Ectodermal cell (in vitro differentiated cells): ENCODE measurements at regions not wholly inside any gene's neighbourhood (a gene's known extent, or its start where the extent isn't known, plus 50 kb on each side); places are given as distances from the start of the nearest gene placed in this dataset.

Experiments
- H3K27ac ChIP-seq: 2 replicates; pipeline ENCODE4 v1.7.0; 2013; ENCODE audit warnings: mild to moderate bottlenecking, low read depth, low read length; ENCODE audit not compliant: insufficient read depth, poor library complexity, severe bottlenecking
- H3K27me3 ChIP-seq: 2 replicates; pipeline ENCODE4 v1.7.0; 2013; ENCODE audit warnings: mild to moderate bottlenecking, low read length; ENCODE audit not compliant: insufficient read depth, control insufficient read depth, poor library complexity, severe bottlenecking
- H3K36me3 ChIP-seq: one replicate; pipeline ENCODE4 v1.7.0; 2013; ENCODE audit warnings: low read length; ENCODE audit not compliant: control insufficient read depth, insufficient read depth
- H3K4me1 ChIP-seq: one replicate; pipeline ENCODE4 v1.7.0; 2013; ENCODE audit warnings: low read length; ENCODE audit not compliant: control insufficient read depth, insufficient read depth
- H3K4me3 ChIP-seq: 2 replicates; pipeline ENCODE4 v1.7.0; 2013; ENCODE audit warnings: low read depth, low read length, control low read depth; ENCODE audit not compliant: insufficient read depth
- H3K9me3 ChIP-seq: 2 replicates; pipeline ENCODE4 v1.7.0; 2013; ENCODE audit warnings: mild to moderate bottlenecking, low read length, moderate library complexity; ENCODE audit not compliant: control insufficient read depth
- WGBS, 2 experiments: methylation state at CpG; one replicate each; pipeline ENCODE4 v1.1.7; 2013; ENCODE audit warnings: missing lambda C conversion rate in 2 of 2; 5-methylcytosine and 5-hydroxymethylcytosine counted together

- Histone ChIP-seq H3K9me3 (no peaks in the 10 kb centered on the region), H3K4me1 (no peaks in the 10 kb centered on the region), H3K36me3 (no peaks in the 10 kb centered on the region), H3K4me3 (no peak overlapping the region), H3K27ac (no peak overlapping the region), H3K27me3 (no peaks in the 10 kb centered on the region)
- WGBS, 2 experiments, result 83 to 89% methylated on average over 2 of the region's 3 CpGs
These were observed 860.1 kb upstream of the INTU start for GRCh38 chr4:126772662-126773061.

- Histone ChIP-seq H3K27ac (no peak overlapping the region), H3K36me3 (no peaks in the 10 kb centered on the region), H3K4me1 (no peaks in the 10 kb centered on the region), H3K4me3 (no peak overlapping the region), H3K9me3 (no peaks in the 10 kb centered on the region), H3K27me3 (no peaks in the 10 kb centered on the region)
- 93 to 96% methylated on average over 4 to 5 of the region's 5 CpGs for WGBS, 2 experiments
These were observed 857.2 kb upstream of the INTU start for GRCh38 chr4:126775485-126776106.

- Histone ChIP-seq H3K27ac (no peak overlapping the region), H3K4me1 (no peaks in the 10 kb centered on the region), H3K4me3 (no peak overlapping the region), H3K9me3 (no peaks in the 10 kb centered on the region), H3K36me3 (no peaks in the 10 kb centered on the region), H3K27me3 (no peaks in the 10 kb centered on the region)
- 62 to 68% methylated on average over 5 of the region's 5 CpGs for WGBS, 2 experiments
These were observed 856.4 kb upstream of the INTU start for GRCh38 chr4:126776361-126776760.

GRCh38 chr4:126777649-126778048 is 855.1 kb upstream of the INTU start:
- H3K4me3 ChIP-seq, result no peak overlapping the region
- 100% methylated on average over 1 of the region's 1 CpG; no CpG with 5 or more reads in 1 of the 2 experiments for WGBS, 2 experiments
- H3K27me3 ChIP-seq, result no peaks in the 10 kb centered on the region
- no peaks in the 10 kb centered on the region for H3K36me3 ChIP-seq
- no peaks in the 10 kb centered on the region for H3K9me3 ChIP-seq
- H3K4me1 ChIP-seq, result no peaks in the 10 kb centered on the region
- H3K27ac ChIP-seq, result no peak overlapping the region

GRCh38 chr4:126778348-126778747 is 854.4 kb upstream of the INTU start:
- H3K36me3 ChIP-seq, result no peaks in the 10 kb centered on the region
- H3K27ac ChIP-seq, result no peak overlapping the region
- H3K9me3 ChIP-seq, result no peaks in the 10 kb centered on the region
- H3K4me1 ChIP-seq, result no peaks in the 10 kb centered on the region
- H3K4me3 ChIP-seq, result no peak overlapping the region
- H3K27me3 ChIP-seq, result no peaks in the 10 kb centered on the region
- WGBS, 2 experiments, result 87 to 88% methylated on average over 3 of the region's 3 CpGs

GRCh38 chr4:126779001-126779400 is 853.8 kb upstream of the INTU start:
- no peaks in the 10 kb centered on the region for H3K4me1 ChIP-seq
- WGBS, 2 experiments, result 99 to 100% methylated on average over 4 of the region's 4 CpGs
- no peaks in the 10 kb centered on the region for H3K9me3 ChIP-seq
- H3K36me3 ChIP-seq, result no peaks in the 10 kb centered on the region
- no peak overlapping the region for H3K4me3 ChIP-seq
- no peak overlapping the region for H3K27ac ChIP-seq
- H3K27me3 ChIP-seq, result no peaks in the 10 kb centered on the region

GRCh38 chr4:126779436-126780166 is 853.2 kb upstream of the INTU start:
- Histone ChIP-seq H3K9me3 (no peaks in the 10 kb centered on the region), H3K4me3 (no peak overlapping the region), H3K27me3 (no peaks in the 10 kb centered on the region), H3K27ac (no peak overlapping the region), H3K4me1 (no peaks in the 10 kb centered on the region), H3K36me3 (no peaks in the 10 kb centered on the region)
- whole genome bisulfite sequencing, 2 experiments, result 94% methylated on average over 22 of the region's 22 CpGs

GRCh38 chr4:126783191-126783590 is 849.6 kb upstream of the INTU start:
- Histone ChIP-seq H3K27ac (no peak overlapping the region), H3K4me3 (no peak overlapping the region), H3K4me1 (no peaks in the 10 kb centered on the region), H3K36me3 (no peaks in the 10 kb centered on the region), H3K27me3 (no peaks in the 10 kb centered on the region), H3K9me3 (no peaks in the 10 kb centered on the region)
- 100% methylated on average over 1 of the region's 2 CpGs for WGBS, 2 experiments

- Histone ChIP-seq H3K27ac (no peak overlapping the region), H3K4me1 (no peaks in the 10 kb centered on the region), H3K27me3 (no peaks in the 10 kb centered on the region), H3K4me3 (no peak overlapping the region), H3K36me3 (no peaks in the 10 kb centered on the region), H3K9me3 (no peaks in the 10 kb centered on the region)
- WGBS, 2 experiments, result 80 to 94% methylated on average over 1 to 2 of the region's 2 CpGs
These were observed 847.7 kb upstream of the INTU start for GRCh38 chr4:126784966-126785580.

GRCh38 chr4:126790633-126791032 is 842.1 kb upstream of the INTU start:
- 88 to 95% methylated on average over 1 of the region's 1 CpG for WGBS, 2 experiments
- no peaks in the 10 kb centered on the region for H3K36me3 ChIP-seq
- H3K4me3 ChIP-seq, result no peak overlapping the region
- no peak overlapping the region for H3K27ac ChIP-seq
- no peaks in the 10 kb centered on the region for H3K9me3 ChIP-seq
- H3K4me1 ChIP-seq, result no peaks in the 10 kb centered on the region
- H3K27me3 ChIP-seq, result no peaks in the 10 kb centered on the region
